H1 (cell line): ENCODE measurements at regions not wholly inside any gene's neighbourhood (a gene's known extent, or its start where the extent isn't known, plus 50 kb on each side); places are given as distances from the start of the nearest gene placed in this dataset.

Experiments used
- BRCA1 ChIP-seq: IDR thresholded peaks from 2 replicates; pipeline ENCODE4 v1.6.1; 2012; ENCODE audit warnings: low read depth, low read length, improper control_type of control experiment
- CTCF ChIP-seq, 3 experiments: IDR thresholded peaks; 1 replicate in 2 of 3; 2 replicates in 1 of 3; pipeline versions ENCODE4 v1.5.1 to v1.6.1; 2011; ENCODE audit warnings: low read length in 3 of 3, mild to moderate bottlenecking in 3 of 3, inconsistent platforms in 2 of 3, low read depth in 1 of 3, moderate library complexity in 1 of 3; ENCODE audit not compliant: insufficient read depth in 1 of 3; ENCODE audit errors: control extremely low read depth in 1 of 3
- EP300 ChIP-seq, 2 experiments: IDR thresholded peaks; 1 replicate in 1 of 2; 2 replicates in 1 of 2; pipeline ENCODE4 v1.6.1; 2011 to 2012; ENCODE audit warnings: low read depth in 2 of 2, low read length in 2 of 2, mild to moderate bottlenecking in 2 of 2, borderline replicate concordance in 1 of 2, inconsistent platforms in 1 of 2, moderate library complexity in 1 of 2
- SIX5 ChIP-seq: IDR thresholded peaks from 2 replicates; pipeline ENCODE4 v1.6.1; 2011; ENCODE audit warnings: mild to moderate bottlenecking, low read depth, low read length
- SP2 ChIP-seq: IDR thresholded peaks from 2 replicates; pipeline ENCODE4 v1.6.1; 2012; ENCODE audit warnings: mild to moderate bottlenecking, low read length, inconsistent platforms
- SRF ChIP-seq: IDR thresholded peaks from 2 replicates; pipeline ENCODE4 v1.6.1; 2011; ENCODE audit warnings: mild to moderate bottlenecking, low read depth, low read length, moderate library complexity

- TF ChIP-seq CTCF (IDR thresholded peaks at IDR 0.05; ENCODE audit: control extremely low read depth in 1 of 3, insufficient read depth in 1 of 3, low read depth in 1 of 3, low read length in 3 of 3) (no peak), BRCA1 (no peak), SIX5 (no peak), SP2 (no peak), EP300 (IDR thresholded peaks at IDR 0.05; ENCODE audit: borderline replicate concordance in 1 of 2, low read depth in 2 of 2, low read length in 2 of 2) (peak in 1 of 2 experiments; percentile 55; a peak in 1 of 3 replicates), SRF (no peak)
Observed at GRCh38 chr4:134552063-134552462, 350.5 kb upstream of the PABPC4L start.
